Vagina (tissue), 2 donors: ENCODE measurements at regions not wholly inside any gene's neighbourhood (a gene's known extent, or its start where the extent isn't known, plus 50 kb on each side); places are given as distances from the start of the nearest gene placed in this dataset.

Experiments used
- CTCF ChIP-seq, 3 experiments: fragments of 450-650 bp in 2 of 3; fragments of 200-600 bp in 1 of 3; sonication (generic) in 1 of 3; IDR thresholded peaks; one replicate each; pipeline ENCODE4 v1.5.1; 2017 to 2019; ENCODE audit warnings: antibody characterized with exemption in 3 of 3, mild to moderate bottlenecking in 2 of 3, moderate library complexity in 2 of 3
- POLR2A ChIP-seq, 2 donors: fragments of 450-650 bp; IDR thresholded peaks; one replicate each; pipeline ENCODE4 v1.6.1; 2017; ENCODE audit warnings: antibody characterized with exemption in 2 of 2, mild to moderate bottlenecking in 2 of 2, moderate library complexity in 2 of 2

GRCh38 chr3:110618512-110619226, 452.9 kb upstream of the NECTIN3 start:
- TF ChIP-seq CTCF (IDR thresholded peaks at IDR 0.05), result no peak
- no peak for TF ChIP-seq POLR2A (IDR thresholded peaks at IDR 0.05)
